Rectal smooth muscle tissue (tissue), 1 donor: ENCODE measurements at regions not wholly inside any gene's neighbourhood (a gene's known extent, or its start where the extent isn't known, plus 50 kb on each side); places are given as distances from the start of the nearest gene placed in this dataset.
"Not testable (repeated sequence)": the region's sequence is repeated elsewhere in the genome, so short reads cannot be mapped to it uniquely, and the experiment has no call there.

Experiments used
- H3K27ac ChIP-seq: one replicate; pipeline ENCODE4 v1.7.0; 2013; ENCODE audit warnings: low read depth, low read length, inconsistent platforms
- H3K27me3 ChIP-seq: one replicate; pipeline ENCODE4 v1.7.0; 2013; ENCODE audit warnings: low read length; ENCODE audit not compliant: control insufficient read depth, insufficient read depth
- H3K36me3 ChIP-seq: one replicate; pipeline ENCODE4 v1.7.0; 2013; ENCODE audit warnings: low read length; ENCODE audit not compliant: control insufficient read depth, insufficient read depth
- H3K4me1 ChIP-seq: one replicate; pipeline ENCODE4 v1.7.0; 2013; ENCODE audit warnings: low read length; ENCODE audit not compliant: control insufficient read depth, insufficient read depth
- H3K4me3 ChIP-seq: one replicate; pipeline ENCODE4 v1.7.0; 2013; ENCODE audit warnings: low read length
- H3K9ac ChIP-seq: one replicate; pipeline ENCODE4 v1.7.0; 2013; ENCODE audit warnings: low read length

DNA sequence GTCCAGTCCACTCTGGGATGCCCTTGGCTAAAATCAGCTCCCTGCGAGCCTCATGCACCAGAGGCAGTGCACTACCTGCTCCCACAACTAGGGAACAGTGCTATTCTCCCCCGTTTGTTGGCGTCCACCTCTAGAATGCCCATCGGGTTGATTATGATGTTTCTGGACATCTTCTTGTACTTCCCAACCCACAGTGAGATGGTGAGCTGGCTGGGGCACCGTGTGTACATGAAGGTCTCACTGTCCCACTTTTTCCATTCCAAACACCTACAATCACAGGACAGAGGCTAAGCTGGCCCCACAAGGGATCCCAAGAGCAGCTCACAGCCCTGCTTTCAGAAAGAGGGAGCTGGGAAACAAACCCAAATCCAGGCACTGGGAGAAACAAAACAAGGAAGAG, 126.2 kb upstream of the ZNF92 start:
- H3K9ac ChIP-seq: no peak overlapping the region
- H3K36me3 ChIP-seq: no peaks in the 10 kb centered on the region
- H3K27me3 ChIP-seq: peaks cover 1% of the 10 kb centered on the region
- H3K27ac ChIP-seq: no peak overlapping the region
- no peak overlapping the region for H3K4me3 ChIP-seq
- H3K4me1 ChIP-seq: no peaks in the 10 kb centered on the region

DNA sequence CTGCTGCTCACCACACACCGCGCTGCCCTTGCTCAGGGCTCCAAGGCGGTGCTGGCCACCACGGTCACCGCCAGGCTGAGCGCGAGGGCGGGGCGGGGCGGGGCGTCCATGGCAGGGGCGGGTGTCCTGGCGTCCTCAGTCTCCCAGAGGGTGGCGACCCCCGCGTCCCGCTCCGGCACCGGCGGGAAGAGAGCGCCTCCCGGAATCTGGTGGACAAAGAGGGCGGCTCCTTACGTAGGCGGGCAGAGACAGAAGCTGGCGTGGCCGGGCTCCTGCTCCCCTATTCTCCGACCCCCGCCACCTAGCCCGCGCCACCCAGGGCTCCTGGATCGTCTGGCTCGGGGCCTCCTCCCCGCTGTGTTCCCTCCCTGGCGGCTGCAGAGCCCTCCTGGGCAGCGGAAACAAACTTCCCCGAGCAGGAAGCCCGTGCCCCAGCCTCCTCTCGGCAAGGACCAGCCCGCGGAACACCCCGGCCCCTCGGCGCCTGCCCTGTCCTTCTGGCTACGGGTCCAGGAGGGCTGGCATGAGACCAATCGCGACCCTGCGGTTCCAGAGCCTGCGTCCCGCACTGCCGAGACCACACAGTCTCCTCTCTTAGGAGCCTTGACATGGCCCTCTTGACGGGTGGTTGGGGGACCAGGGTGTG, 133.8 kb upstream of the ZNF92 start:
- Histone ChIP-seq H3K27ac (no peak overlapping the region), H3K36me3 (no peaks in the 10 kb centered on the region), H3K4me3 (peak overlapping the region; percentile 52), H3K27me3 (peaks cover 12% of the 10 kb centered on the region), H3K4me1 (no peaks in the 10 kb centered on the region), H3K9ac (no peak overlapping the region)

DNA sequence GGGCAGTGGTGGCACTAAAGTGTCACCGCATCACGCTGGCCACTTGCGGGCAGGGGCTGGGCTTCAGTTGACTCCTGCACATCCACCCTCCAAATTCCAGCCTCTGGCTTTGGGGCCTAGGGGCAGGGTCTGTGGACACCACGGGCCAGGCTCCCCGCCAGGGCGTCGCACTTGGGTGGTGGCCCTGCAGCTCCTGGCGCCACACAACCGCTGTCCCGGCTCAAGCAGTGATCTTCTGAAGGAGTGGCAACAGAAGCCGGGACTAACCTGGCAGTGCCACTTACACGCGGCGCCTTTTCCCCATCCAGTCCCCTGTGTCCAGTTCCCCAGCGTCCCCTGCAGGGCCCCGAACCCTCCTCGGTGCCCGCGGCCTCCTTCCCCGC, 134.3 kb upstream of the ZNF92 start:
- Histone ChIP-seq H3K27me3 (peaks cover 12% of the 10 kb centered on the region), H3K27ac (no peak overlapping the region), H3K36me3 (no peaks in the 10 kb centered on the region), H3K4me3 (peak overlapping the region; percentile 32), H3K9ac (no peak overlapping the region), H3K4me1 (no peaks in the 10 kb centered on the region)

DNA sequence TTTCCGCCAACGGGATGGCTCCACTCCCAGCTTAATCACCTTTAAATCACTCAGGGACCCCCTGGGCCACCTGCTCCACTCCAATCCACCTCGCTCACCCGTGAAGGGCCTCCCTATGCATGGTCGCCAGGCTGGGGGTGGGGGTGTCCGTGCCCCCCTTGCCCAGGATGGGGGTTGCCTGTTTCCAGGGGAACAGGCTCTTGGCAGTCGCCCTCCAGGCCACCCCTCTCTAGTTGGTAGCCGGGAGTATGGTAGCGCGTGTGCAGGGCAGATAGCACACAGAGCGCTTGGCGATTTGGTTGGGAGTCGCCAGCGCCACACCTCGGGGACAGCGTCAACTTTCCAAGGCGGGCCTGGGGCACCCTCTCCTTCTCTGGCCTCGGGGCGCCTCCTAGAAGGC, 134.9 kb upstream of the ZNF92 start:
- H3K27me3 ChIP-seq: peaks cover 12% of the 10 kb centered on the region

DNA sequence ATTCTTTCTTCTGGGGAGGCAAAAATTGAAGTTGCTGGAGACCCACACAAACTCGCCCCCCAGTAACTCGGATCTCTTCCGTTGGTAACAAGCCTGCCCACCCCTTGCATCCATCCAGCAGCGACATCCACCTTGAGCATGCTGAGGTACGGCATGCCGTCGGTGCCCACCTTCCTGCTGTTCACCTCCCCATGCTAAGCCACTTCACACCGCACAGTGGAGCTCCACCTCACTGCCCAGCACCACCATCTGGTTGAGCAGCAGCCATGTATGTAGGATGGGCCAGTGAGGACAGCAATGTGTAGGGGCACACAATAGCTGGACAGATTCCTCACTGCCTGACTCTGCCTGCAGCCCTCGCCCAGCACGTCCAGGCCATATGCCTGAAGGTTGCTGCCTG, 138.1 kb upstream of the ZNF92 start:
- Histone ChIP-seq H3K9ac (no peak overlapping the region), H3K4me3 (no peak overlapping the region), H3K27ac (no peak overlapping the region), H3K36me3 (no peaks in the 10 kb centered on the region), H3K27me3 (peaks cover 12% of the 10 kb centered on the region), H3K4me1 (no peaks in the 10 kb centered on the region)

More for the DNA sequence above, 134.9 kb upstream of the ZNF92 start:
- H3K27ac ChIP-seq: no peak overlapping the region
- no peak overlapping the region for H3K9ac ChIP-seq
- no peaks in the 10 kb centered on the region for H3K36me3 ChIP-seq
- no peak overlapping the region for H3K4me3 ChIP-seq
- no peaks in the 10 kb centered on the region for H3K4me1 ChIP-seq

DNA sequence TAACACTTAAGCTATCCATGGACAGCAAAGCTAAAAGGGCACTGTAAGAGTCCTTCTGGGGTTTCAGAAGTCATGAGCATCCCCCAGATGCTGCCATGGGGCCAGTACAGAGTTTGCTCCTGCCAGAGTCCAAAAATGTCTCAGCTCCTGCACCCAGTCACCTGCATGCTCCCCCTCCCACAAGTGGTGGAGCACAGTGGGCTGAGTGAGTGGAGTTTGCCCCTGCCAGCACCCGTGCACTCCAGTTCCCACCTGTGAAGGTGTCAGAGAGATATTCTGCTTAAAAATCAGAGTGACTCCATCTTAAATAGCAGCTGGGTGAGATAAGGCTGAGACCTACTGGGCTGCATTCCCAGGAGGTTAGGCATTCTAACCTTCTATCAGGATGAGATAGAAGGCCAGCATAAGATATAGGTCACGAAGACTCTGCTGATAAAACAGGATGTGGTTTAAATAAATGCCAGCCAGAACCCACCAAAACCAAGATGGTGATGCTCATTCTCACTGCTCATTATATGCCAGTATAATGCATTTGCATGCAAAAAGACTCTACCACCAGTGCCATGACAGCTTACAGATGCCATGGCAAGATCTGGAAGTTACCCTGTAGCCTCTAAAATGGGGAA, 140.1 kb upstream of the ZNF92 start:
- H3K4me1 ChIP-seq: no peaks in the 10 kb centered on the region
- H3K27ac ChIP-seq: no peak overlapping the region
- H3K9ac ChIP-seq: no peak overlapping the region
- peaks cover under 1% of the 10 kb centered on the region for H3K27me3 ChIP-seq
- no peak overlapping the region for H3K4me3 ChIP-seq
- no peaks in the 10 kb centered on the region for H3K36me3 ChIP-seq

DNA sequence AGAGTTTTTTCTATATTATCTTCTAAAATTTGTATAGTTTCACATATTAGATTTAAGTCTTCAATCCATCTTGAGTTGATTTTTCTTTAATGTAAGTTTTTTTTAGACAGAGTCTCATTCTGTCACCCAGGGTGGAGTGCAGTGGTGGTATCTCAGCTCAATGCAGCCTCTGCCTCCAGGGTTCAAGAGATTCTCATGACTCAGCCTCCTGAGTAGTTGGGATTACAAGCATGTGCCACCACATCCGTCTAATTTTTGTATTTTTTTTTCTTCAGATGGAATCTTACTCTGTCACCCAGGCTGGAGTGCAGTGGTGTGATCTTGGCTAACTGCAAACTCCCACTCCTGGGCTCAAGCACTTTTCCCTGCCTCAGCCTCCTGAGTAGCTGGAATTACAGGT, 143.4 kb upstream of the ZNF92 start:
- no peaks in the 10 kb centered on the region for H3K36me3 ChIP-seq
- no peaks in the 10 kb centered on the region for H3K27me3 ChIP-seq
- no peaks in the 10 kb centered on the region for H3K4me1 ChIP-seq

DNA sequence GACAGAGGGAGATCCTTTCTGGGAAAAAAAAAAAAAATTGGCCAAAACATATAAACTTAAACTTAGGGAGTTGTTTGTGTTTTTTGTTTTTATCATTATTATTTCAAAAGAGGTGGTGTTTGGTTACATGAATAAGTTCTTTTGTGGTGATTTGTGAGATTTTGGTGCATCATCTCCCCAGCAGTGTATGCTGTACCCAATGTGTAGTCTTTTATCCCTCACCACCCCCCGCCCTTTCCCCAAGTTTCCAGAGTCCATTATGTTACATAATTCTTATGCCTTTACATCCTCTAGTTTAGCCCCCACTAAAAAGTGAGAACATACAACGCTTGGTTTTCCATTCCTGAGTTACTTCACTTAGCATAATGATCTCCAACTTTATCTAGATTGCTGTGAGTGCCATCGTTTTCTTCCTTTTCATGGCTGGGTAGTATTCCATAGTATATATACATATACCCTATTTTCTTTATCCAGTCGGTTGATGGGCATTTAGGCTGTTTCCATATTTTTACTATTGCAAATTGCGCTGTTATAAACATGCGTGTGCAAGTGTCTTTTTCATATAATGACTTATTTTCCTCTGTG, 148.1 kb upstream of the ZNF92 start:
- Histone ChIP-seq H3K9ac (no peak overlapping the region), H3K36me3 (no peaks in the 10 kb centered on the region), H3K4me1 (no peaks in the 10 kb centered on the region), H3K27ac (no peak overlapping the region), H3K27me3 (no peaks in the 10 kb centered on the region), H3K4me3 (no peak overlapping the region)

More for the DNA sequence above, 143.4 kb upstream of the ZNF92 start:
- Histone ChIP-seq H3K4me3 (no peak overlapping the region), H3K9ac (no peak overlapping the region), H3K27ac (no peak overlapping the region)

DNA sequence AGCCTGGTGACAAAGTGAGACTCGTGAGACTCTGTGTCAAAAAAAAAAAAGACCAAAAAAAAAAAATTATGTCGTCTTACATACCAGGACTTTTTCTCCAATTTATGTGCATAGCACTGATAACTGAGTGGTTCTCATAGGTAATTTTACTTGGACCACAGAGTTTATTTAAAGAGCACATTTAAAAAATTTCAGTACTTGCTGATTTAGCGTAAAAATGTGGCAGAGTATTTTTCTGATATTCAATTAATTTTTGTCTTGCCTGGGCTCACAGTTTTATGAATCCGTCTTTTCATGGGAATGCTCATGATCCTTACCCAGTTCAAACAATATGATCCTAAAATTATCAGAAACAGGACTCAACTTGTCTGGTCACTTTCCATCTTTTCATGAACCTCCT, 151.0 kb upstream of the ZNF92 start:
- no peaks in the 10 kb centered on the region for H3K27me3 ChIP-seq
- no peak overlapping the region for H3K4me3 ChIP-seq
- H3K4me1 ChIP-seq: no peaks in the 10 kb centered on the region
- no peak overlapping the region for H3K27ac ChIP-seq
- H3K9ac ChIP-seq: no peak overlapping the region
- H3K36me3 ChIP-seq: no peaks in the 10 kb centered on the region

DNA sequence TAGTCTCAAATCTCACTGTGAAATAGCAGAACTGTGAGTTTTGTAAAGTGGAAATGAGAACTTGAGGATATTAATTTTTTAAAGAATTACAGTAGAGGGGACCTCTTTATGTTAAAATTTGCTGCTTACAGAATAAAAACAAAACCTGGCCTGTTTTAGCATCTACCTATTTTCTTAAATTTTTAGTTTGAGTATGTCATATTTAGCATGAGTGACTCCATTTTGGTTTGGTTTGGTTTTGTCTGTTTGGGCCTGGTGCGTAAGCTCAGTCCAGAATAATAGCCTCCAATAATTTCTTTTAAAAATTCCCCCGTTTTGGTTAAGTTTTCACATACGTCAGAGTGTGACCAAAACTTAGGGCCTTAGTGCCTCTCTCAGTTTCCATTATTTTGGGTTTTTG, 152.0 kb upstream of the ZNF92 start:
- Histone ChIP-seq H3K9ac (no peak overlapping the region), H3K36me3 (no peaks in the 10 kb centered on the region), H3K27me3 (no peaks in the 10 kb centered on the region), H3K4me3 (no peak overlapping the region), H3K4me1 (no peaks in the 10 kb centered on the region), H3K27ac (no peak overlapping the region)

DNA sequence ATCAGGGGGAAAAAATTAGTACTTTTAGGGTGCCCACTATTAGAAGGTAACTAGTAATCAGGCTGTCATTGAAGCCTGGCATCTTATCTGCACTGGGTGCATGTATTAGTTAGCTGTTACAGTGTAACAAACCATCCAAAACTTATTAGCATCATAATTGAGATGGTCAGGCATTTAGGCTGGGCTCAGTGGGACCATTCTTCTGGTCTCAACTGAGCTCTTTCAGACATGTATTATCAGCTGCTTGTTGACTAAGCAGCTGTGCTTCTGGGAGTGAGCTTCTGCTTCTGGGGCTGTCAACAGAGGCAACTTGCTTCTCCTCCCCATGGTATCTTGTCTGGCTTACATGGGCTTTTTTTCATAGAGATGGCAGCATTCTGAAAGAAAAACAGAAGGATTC, 154.0 kb upstream of the ZNF92 start:
- no peaks in the 10 kb centered on the region for H3K4me1 ChIP-seq
- H3K36me3 ChIP-seq: no peaks in the 10 kb centered on the region
- H3K4me3 ChIP-seq: no peak overlapping the region
- H3K27me3 ChIP-seq: no peaks in the 10 kb centered on the region
- no peak overlapping the region for H3K9ac ChIP-seq
- no peak overlapping the region for H3K27ac ChIP-seq

DNA sequence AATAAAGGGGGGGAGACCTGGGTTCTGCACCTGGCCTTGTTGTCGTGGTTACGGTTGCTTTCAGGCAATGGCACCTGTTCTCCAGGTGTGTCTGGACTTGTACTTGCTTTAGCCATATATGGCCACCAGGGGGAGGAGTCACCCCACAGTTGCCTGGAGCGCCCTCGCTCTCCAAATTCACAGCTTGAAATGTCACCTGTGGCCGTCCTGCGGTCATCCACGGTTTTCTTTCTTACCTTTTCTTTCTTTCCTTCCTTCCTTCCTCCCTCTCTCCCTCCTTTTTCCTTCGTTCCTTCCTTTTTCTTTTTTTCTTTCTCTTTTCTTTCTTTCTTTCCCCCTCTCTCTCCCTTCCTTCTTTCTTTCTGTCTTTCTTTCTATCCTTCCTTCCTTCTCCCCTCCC, 157.2 kb upstream of the ZNF92 start:
- Histone ChIP-seq H3K27me3 (no peaks in the 10 kb centered on the region), H3K4me1 (no peaks in the 10 kb centered on the region), H3K27ac (no peak overlapping the region), H3K9ac (no peak overlapping the region), H3K4me3 (no peak overlapping the region), H3K36me3 (no peaks in the 10 kb centered on the region)

DNA sequence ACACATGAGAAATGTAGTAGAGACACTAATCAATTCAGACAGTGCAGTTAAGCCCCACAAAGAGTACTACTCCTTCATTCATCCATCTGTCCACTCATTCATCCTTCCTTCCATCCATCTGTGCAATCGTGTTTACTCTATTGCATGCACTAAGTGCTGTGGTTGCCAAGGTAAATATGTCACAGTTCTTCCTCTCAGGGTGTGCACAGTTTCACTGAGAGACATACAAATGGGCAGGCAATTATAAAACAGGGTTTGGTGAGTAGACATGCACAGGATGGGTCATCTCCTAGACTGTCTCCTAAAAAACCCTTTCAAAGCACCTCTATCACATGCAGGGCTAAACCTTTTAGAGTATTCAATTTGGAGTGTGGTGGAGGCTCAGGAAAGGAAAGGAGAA, 160.4 kb upstream of the ZNF92 start:
- H3K4me3 ChIP-seq, H3K9ac ChIP-seq, H3K4me1 ChIP-seq, H3K27me3 ChIP-seq, H3K36me3 ChIP-seq, H3K27ac ChIP-seq: not testable (repeated sequence)
